ENCODE measurements at regions not wholly inside any gene's neighbourhood (a gene's known extent, or its start where the extent isn't known, plus 50 kb on each side); places are given as distances from the start of the nearest gene placed in this dataset.

DNA sequence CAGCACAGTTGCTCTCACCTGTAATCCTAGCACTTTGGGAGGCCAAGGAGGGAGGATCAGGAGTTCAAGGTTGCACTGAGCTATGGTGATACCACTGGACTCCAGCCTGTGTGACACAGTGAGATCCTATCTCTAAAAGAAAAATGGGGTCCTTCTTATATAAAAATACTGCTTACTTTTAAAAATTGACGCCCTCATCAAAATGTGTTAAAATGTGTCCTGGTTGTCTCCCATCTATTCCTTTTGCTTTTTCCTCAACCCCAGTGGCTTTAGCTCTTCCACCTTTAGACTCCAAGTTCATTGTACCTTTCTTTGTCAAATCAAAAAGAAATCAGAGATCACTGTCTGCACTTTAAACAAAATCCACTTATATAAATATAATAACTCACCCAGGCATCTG lies 60.3 kb upstream of the GPD1L start:
- TF ChIP-seq, protein P1, sequence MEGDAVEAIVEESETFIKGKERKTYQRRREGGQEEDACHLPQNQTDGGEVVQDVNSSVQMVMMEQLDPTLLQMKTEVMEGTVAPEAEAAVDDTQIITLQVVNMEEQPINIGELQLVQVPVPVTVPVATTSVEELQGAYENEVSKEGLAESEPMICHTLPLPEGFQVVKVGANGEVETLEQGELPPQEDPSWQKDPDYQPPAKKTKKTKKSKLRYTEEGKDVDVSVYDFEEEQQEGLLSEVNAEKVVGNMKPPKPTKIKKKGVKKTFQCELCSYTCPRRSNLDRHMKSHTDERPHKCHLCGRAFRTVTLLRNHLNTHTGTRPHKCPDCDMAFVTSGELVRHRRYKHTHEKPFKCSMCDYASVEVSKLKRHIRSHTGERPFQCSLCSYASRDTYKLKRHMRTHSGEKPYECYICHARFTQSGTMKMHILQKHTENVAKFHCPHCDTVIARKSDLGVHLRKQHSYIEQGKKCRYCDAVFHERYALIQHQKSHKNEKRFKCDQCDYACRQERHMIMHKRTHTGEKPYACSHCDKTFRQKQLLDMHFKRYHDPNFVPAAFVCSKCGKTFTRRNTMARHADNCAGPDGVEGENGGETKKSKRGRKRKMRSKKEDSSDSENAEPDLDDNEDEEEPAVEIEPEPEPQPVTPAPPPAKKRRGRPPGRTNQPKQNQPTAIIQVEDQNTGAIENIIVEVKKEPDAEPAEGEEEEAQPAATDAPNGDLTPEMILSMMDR (conservative IDR thresholded peaks at IDR 0.05 in 1 of 2, IDR thresholded peaks at IDR 0.05 in 1 of 2; ENCODE audit: low read depth in 1 of 2, low read length in 2 of 2), result no peak
- TF ChIP-seq EZH2 (IDR thresholded peaks at IDR 0.05; ENCODE audit: low read length, missing control alignments), result no peak
